Prostate gland (tissue), 2 donors: ENCODE measurements at regions not wholly inside any gene's neighbourhood (a gene's known extent, or its start where the extent isn't known, plus 50 kb on each side); places are given as distances from the start of the nearest gene placed in this dataset.

ENCODE experiments used
- DNase-seq: peaks from one replicate; pipeline ENCODE4 v3.0.0-alpha.2; 2019; ENCODE audit warnings: low spot score
- H3K27ac ChIP-seq, 2 donors: fragments of 200-600 bp; sonication (generic); 2 replicates each; pipeline ENCODE4 v1.5.1; 2017 to 2019
- H3K27me3 ChIP-seq: fragments of 200-600 bp; sonication (generic); replicated peaks from 2 replicates; pipeline ENCODE4 v1.5.1; 2019; ENCODE audit not compliant: insufficient read depth
- H3K36me3 ChIP-seq, 2 donors: fragments of 200-600 bp; sonication (generic); 1 replicate in 1 of 2; 2 replicates in 1 of 2; pipeline versions ENCODE4 v1.5.1 to v1.8.1; 2017 to 2019
- H3K4me1 ChIP-seq: fragments of 200-600 bp; sonication (generic); replicated peaks from 2 replicates; pipeline ENCODE4 v1.5.1; 2019
- H3K4me3 ChIP-seq, 2 donors: fragments of 200-600 bp; sonication (generic); 2 replicates each; pipeline ENCODE4 v1.5.1; 2017 to 2019
- H3K9me3 ChIP-seq: fragments of 200-600 bp; sonication (generic); 2 replicates; pipeline ENCODE4 v1.5.1; 2017
- POLR2A ChIP-seq: fragments of 450-650 bp; IDR thresholded peaks from one replicate; pipeline ENCODE4 v1.6.1; 2016; ENCODE audit warnings: antibody characterized with exemption, mild to moderate bottlenecking
- POLR2AphosphoS5 ChIP-seq: sonication (generic); formaldehyde crosslinking; IDR thresholded peaks from one replicate; pipeline ENCODE4 v1.6.1; 2017; ENCODE audit warnings: antibody characterized with exemption
- WGBS: methylation state at CpG from one replicate; pipeline ENCODE4 v1.1.5; 2018; 5-methylcytosine and 5-hydroxymethylcytosine counted together
- intact Hi-C: fragments of 100-400 bp; cut with DNase I; formaldehyde crosslinking; loops from one replicate; pipeline ENCODE4 v1.14.2; 2022
- TF ChIP-seq, protein P1 (sequence below), 4 experiments: fragments of 200-600 bp in 2 of 4; fragments of 450-650 bp in 2 of 4; sonication (generic) in 2 of 4; IDR thresholded peaks; 1 replicate in 3 of 4; 2 replicates in 1 of 4; pipeline ENCODE4 v1.5.1; 2016 to 2019; ENCODE audit warnings: antibody characterized with exemption in 4 of 4, mild to moderate bottlenecking in 2 of 4, moderate library complexity in 2 of 4

DNA sequence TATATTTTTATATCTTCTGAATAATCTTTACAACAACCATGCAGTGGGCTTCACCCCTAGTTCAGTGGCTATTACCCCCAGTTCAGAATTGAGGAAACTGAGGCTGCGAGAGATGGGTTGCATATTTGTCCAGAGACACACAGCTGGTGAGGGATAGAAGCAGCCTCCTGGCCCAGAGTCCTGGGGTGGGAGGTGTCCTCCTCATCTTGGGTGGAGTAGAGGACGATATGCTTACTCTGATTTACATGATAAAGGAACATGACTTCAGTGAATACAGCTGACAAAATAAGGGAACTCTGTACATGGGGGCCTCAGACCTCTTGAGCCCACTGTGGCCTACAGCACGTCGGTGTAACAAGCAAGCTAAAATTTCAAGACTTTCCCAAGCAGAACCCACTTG lies 214.7 kb downstream of the FBXO15 start:
- Histone ChIP-seq H3K36me3 (no peaks in the 10 kb centered on the region), H3K27me3 (no peaks in the 10 kb centered on the region), H3K4me3 (no peak overlapping the region), H3K27ac (no peak overlapping the region), H3K4me1 (no peaks in the 10 kb centered on the region), H3K9me3 (no peaks in the 10 kb centered on the region)
- intact Hi-C loops: no loop called here
- DNase-seq: no peak
- 70% methylated on average over 4 of the region's 4 CpGs for WGBS
- TF ChIP-seq POLR2A (no peak), POLR2AphosphoS5 (no peak)
- TF ChIP-seq, protein P1, sequence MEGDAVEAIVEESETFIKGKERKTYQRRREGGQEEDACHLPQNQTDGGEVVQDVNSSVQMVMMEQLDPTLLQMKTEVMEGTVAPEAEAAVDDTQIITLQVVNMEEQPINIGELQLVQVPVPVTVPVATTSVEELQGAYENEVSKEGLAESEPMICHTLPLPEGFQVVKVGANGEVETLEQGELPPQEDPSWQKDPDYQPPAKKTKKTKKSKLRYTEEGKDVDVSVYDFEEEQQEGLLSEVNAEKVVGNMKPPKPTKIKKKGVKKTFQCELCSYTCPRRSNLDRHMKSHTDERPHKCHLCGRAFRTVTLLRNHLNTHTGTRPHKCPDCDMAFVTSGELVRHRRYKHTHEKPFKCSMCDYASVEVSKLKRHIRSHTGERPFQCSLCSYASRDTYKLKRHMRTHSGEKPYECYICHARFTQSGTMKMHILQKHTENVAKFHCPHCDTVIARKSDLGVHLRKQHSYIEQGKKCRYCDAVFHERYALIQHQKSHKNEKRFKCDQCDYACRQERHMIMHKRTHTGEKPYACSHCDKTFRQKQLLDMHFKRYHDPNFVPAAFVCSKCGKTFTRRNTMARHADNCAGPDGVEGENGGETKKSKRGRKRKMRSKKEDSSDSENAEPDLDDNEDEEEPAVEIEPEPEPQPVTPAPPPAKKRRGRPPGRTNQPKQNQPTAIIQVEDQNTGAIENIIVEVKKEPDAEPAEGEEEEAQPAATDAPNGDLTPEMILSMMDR (IDR thresholded peaks at IDR 0.05): no peak

DNA sequence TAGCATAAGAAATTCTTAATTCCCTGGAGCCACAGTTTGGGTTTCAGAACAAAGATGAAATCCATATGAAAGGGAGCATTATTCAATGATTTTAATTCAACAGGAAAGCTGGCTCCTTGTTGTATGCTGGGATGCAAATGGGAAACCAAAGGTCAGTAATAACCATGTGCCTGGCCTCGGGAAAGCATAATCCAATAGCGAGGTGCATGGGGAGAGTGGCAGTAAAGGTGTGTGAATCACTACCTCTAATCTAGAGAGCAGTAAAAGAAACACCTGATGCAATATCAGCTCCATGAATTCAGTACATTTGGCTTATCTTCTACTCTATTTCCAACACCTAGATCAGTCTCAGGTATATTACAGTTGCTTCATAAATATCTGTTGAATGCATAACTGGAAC lies 220.1 kb downstream of the FBXO15 start:
- Histone ChIP-seq H3K27ac (no peak overlapping the region), H3K4me1 (no peaks in the 10 kb centered on the region), H3K9me3 (no peaks in the 10 kb centered on the region), H3K4me3 (no peak overlapping the region), H3K36me3 (no peaks in the 10 kb centered on the region), H3K27me3 (no peaks in the 10 kb centered on the region)
- DNase-seq: no peak
- TF ChIP-seq POLR2A: no peak
- TF ChIP-seq, protein P1 (IDR thresholded peaks at IDR 0.05): no peak
- TF ChIP-seq POLR2AphosphoS5: no peak
- intact Hi-C loops: no loop called here
- 86% methylated on average over 2 of the region's 2 CpGs for WGBS

DNA sequence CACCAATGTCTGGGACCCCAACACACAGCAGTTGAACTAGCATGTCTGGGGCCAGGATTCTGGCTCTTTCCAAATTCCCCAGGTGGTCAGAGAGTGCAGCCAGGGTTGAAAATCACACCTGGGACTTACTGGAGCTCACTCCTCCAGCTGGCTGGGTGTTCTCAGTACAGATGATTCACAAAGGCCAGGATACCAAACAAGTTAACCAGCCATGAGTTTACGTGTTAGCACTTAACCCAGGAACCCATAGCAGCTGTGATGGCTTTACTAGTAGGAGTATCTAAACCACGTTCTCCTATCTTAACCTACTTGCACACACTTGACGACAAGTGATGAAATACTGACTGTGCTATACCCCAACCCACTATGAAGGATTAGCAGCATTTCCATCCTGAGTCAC lies 222.8 kb downstream of the FBXO15 start:
- no peak overlapping the region for H3K27ac ChIP-seq
- no peaks in the 10 kb centered on the region for H3K27me3 ChIP-seq
- no peak overlapping the region for H3K4me3 ChIP-seq
- intact Hi-C loops: no loop called here
- no peaks in the 10 kb centered on the region for H3K36me3 ChIP-seq
- H3K9me3 ChIP-seq: no peaks in the 10 kb centered on the region
- DNase-seq: no peak
- H3K4me1 ChIP-seq: no peaks in the 10 kb centered on the region
- 62% methylated on average over 3 of the region's 3 CpGs for WGBS
- no peak for TF ChIP-seq POLR2A

DNA sequence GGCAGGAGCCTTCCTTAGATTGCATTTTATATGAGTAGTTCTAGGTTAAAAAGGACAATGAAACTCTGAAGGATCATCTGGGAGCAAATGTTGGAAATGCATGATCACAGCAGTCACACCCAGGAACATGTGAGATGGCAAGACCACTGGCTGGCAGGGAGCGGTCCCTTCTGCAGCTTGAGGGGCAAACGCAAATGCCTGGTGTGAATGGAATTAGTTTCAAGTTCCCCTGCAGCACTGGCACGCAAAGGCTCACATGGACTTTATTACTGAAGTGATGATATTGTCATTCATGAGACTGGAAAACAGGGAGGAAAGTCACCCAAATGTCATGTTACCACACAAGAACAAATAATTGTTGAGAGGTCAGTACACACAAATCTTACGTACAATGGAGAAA lies 223.3 kb downstream of the FBXO15 start:
- H3K27ac ChIP-seq: no peak overlapping the region
- intact Hi-C loops: no loop called here
- H3K9me3 ChIP-seq: no peaks in the 10 kb centered on the region
- H3K4me3 ChIP-seq: no peak overlapping the region
- TF ChIP-seq POLR2AphosphoS5: no peak
- TF ChIP-seq POLR2A: no peak
- TF ChIP-seq, protein P1 (IDR thresholded peaks at IDR 0.05): no peak
- no peaks in the 10 kb centered on the region for H3K36me3 ChIP-seq
- DNase-seq: no peak
- H3K4me1 ChIP-seq: no peaks in the 10 kb centered on the region
- H3K27me3 ChIP-seq: no peaks in the 10 kb centered on the region
- WGBS: 81% methylated on average over 4 of the region's 4 CpGs

DNA sequence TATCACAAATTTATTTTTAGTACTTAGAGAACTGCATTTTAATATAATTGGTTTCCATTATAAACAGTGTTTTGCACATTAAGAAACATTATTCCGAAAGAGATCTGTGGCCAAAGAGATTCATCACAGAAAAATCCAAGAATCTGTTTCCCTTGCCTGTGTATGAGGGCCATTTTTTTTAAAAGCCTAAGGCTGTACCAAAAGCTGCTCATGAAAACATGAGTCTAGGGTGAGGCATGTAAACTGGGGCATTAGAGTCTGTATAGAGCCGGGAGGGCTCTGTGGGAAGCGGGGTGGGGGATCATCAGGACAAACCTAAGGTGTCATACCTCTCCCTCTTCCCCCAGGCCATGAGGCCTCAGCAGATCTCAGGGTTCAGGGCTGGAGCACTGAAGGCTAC lies 223.8 kb downstream of the FBXO15 start:
- Histone ChIP-seq H3K27me3 (no peaks in the 10 kb centered on the region), H3K36me3 (no peaks in the 10 kb centered on the region), H3K4me1 (no peaks in the 10 kb centered on the region), H3K9me3 (no peaks in the 10 kb centered on the region), H3K4me3 (no peak overlapping the region), H3K27ac (no peak overlapping the region)
- TF ChIP-seq POLR2AphosphoS5: no peak
- TF ChIP-seq, protein P1 (IDR thresholded peaks at IDR 0.05): no peak
- no peak for TF ChIP-seq POLR2A
- WGBS: 82% methylated on average over 3 of the region's 3 CpGs
- intact Hi-C loops: no loop called here
- DNase-seq: no peak
